HG02981 (cell line): ENCODE measurements at regions not wholly inside any gene's neighbourhood (a gene's known extent, or its start where the extent isn't known, plus 50 kb on each side); places are given as distances from the start of the nearest gene placed in this dataset.
"Not testable (repeated sequence)": the region's sequence is repeated elsewhere in the genome, so short reads cannot be mapped to it uniquely, and the experiment has no call there.

Experiments used
- ATAC-seq: cut with Tn5 transposase; IDR thresholded peaks from one replicate; pipeline ENCODE4 v1.9.1; 2021; ENCODE audit warnings: mild to moderate bottlenecking, moderate library complexity; ENCODE audit not compliant: unreplicated experiment

- ATAC-seq: no peak
These were observed 88.2 kb downstream of the KLHL28 start for GRCh38 chr14:44873536-44873935.

- ATAC-seq: no peak
These were observed 95.0 kb downstream of the KLHL28 start for GRCh38 chr14:44866770-44867169.

- ATAC-seq: no peak
These were observed 95.4 kb downstream of the KLHL28 start for GRCh38 chr14:44866322-44866721.

- no peak for ATAC-seq
These were observed 98.5 kb downstream of the KLHL28 start for GRCh38 chr14:44863271-44863670.

GRCh38 chr14:44854114-44854513, 107.6 kb downstream of the KLHL28 start:
- ATAC-seq: no peak

GRCh38 chr14:44847526-44848309, 114.0 kb downstream of the KLHL28 start:
- no peak for ATAC-seq

- peak; percentile 80 for ATAC-seq
These were observed 115.4 kb downstream of the KLHL28 start for GRCh38 chr14:44846232-44846824.

GRCh38 chr14:44835928-44836327, 125.8 kb downstream of the KLHL28 start:
- not testable (repeated sequence) for ATAC-seq

GRCh38 chr14:44833376-44834060, 128.2 kb downstream of the KLHL28 start:
- no peak for ATAC-seq

GRCh38 chr14:44830371-44830770, 131.4 kb downstream of the KLHL28 start:
- ATAC-seq: no peak

GRCh38 chr14:44829021-44829420, 132.7 kb downstream of the KLHL28 start:
- no peak for ATAC-seq

- ATAC-seq: no peak
These were observed 133.7 kb downstream of the KLHL28 start for GRCh38 chr14:44828023-44828422.

- no peak for ATAC-seq
These were observed 141.3 kb downstream of the KLHL28 start for GRCh38 chr14:44820230-44820964.

- ATAC-seq: no peak
These were observed 147.6 kb downstream of the KLHL28 start for GRCh38 chr14:44814196-44814595.

- ATAC-seq: no peak
These were observed 149.1 kb downstream of the KLHL28 start for GRCh38 chr14:44812672-44813071.

- no peak for ATAC-seq
These were observed 157.4 kb downstream of the KLHL28 start for GRCh38 chr14:44804391-44804790.

- peak; percentile 90 for ATAC-seq
These were observed 158.4 kb downstream of the KLHL28 start for GRCh38 chr14:44803239-44803905.

GRCh38 chr14:44798386-44799242, 163.1 kb downstream of the KLHL28 start:
- no peak for ATAC-seq

GRCh38 chr14:44795725-44796124, 166.0 kb downstream of the KLHL28 start:
- ATAC-seq: no peak

- no peak for ATAC-seq
These were observed 170.0 kb downstream of the KLHL28 start for GRCh38 chr14:44791730-44792129.
